HG02571 (cell line): ENCODE measurements at regions not wholly inside any gene's neighbourhood (a gene's known extent, or its start where the extent isn't known, plus 50 kb on each side); places are given as distances from the start of the nearest gene placed in this dataset.

Source experiments
- ATAC-seq: cut with Tn5 transposase; IDR thresholded peaks from one replicate; pipeline ENCODE4 v1.9.1; 2021; ENCODE audit warnings: mild to moderate bottlenecking, moderate library complexity; ENCODE audit not compliant: unreplicated experiment

DNA sequence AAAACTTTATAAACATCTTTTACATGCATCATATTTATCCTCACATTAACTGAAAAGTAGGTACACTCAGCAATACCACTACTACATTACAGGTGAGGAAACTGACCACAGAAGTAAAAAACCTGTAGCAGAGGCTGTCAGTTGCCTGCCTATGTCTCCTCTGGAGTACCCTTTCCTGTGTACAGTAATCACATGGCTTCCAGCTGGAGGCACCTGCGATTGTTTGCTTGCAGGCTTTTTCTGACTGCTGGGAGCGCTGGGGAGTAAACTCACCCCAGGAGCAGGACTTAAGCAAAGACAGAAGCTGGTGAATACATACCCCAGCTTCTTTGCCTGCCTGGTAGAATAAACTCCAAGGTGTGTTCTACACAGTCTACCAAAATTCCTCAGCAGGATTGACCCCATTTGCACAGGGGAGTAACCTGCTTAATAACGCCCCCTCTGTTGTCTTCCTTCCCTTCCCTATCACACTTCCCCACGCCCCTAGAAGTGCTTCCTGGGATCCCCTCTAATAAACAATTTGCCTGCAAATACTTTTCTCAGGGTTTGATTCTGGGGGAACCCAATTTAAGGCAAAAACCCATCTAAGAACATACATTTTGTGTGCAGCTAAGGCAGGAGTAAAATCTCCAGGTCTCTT lies 138.9 kb downstream of the PTH2R start:
- no peak for ATAC-seq

DNA sequence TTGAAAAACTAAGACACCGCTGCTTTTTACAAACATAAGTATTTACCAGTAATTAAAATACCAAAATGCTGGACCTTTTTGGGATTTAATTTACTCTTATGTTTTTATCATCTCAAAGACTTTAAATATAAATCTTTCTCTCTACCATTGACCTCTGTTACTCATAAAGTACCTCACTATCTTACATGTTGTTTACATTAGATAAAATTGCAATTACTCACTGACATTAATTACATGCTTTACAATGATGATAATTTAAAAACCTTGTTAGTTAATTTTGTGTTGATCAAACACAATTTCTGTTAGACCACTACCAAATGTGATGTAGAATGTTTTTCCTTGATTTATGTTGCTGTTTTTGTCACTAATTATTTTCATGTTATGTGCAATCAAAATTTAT lies 139.5 kb downstream of the PTH2R start:
- no peak for ATAC-seq

DNA sequence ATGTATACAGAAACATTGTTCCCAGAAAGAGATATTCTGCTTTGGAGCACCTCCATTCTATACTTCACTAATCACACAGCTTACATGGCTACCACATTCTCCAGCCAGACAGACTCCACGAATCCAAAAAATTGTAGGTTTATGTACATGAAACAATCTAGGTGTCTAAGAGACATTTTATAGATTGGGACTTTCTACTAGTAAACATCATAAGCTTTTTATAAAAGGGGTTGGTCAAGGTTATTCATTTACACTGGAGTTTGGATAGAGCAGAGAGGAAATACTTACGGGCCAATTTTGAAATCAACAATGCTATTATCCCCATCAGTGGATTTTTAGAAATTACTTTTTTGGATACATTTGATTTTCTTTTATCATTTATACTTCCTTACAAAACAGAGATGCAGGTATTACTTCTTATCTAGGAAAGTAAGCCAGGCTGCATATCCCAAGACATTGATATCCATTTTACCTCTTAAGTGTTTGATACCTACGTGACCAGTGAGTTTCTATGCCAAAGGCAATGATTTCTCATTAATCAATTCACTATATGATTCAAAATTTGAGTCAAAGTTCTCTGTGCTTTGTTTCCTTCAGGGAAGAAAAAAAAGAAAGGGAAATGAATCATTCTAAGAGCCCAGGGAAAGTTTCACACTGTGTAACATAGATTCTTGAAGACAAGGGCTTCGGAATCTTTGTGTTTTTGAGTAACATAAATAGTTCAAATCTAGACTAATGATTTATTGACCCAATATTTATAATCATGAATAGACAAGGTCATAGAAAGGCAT lies 140.5 kb downstream of the PTH2R start:
- no peak for ATAC-seq

DNA sequence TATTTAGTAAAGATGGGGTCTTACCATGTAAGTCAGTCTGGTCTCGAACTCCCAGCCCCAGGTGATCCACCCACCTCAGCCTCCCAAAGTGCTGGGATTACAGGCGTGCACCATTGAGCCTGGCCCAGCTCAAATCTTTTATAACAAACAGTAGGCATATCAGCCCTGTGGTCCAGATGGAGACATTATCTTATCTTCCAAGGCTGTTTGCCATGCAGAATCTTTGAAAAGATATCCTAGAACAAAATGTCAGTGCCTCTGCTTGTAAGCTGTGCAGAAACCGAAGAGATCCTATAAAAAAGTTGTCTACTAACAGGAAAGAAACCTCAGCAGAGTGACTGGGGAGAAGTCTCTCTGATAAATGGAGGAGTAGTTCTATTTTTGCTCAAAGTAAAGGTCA lies 142.1 kb downstream of the PTH2R start:
- ATAC-seq = no peak

DNA sequence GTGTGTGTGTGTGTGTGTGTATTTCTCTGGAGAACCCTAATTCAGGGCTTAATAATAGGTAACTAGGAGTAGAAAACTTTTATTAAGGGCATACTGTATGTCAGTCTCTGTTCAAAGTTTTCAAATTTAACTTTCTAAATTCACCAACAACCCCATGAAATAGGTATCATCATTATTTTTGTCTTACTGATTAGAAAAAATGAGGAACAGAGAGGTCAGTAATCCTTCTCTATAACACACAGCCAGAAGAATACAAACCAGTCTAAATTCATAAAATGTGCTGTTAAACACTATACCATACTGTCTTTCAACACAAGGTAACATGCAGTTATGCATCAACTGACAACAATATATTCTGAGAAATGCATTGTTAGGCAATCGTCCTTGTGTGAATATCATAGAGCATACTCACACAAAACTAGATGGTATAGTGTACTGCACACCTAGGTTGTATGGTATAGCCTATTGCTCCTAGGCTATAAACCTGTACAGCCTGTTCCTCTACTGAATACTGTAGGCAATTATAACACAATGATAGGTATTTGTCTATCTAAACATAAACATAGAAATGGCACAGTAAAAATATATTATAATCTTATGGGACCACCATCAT lies 143.1 kb downstream of the PTH2R start:
- no peak for ATAC-seq

DNA sequence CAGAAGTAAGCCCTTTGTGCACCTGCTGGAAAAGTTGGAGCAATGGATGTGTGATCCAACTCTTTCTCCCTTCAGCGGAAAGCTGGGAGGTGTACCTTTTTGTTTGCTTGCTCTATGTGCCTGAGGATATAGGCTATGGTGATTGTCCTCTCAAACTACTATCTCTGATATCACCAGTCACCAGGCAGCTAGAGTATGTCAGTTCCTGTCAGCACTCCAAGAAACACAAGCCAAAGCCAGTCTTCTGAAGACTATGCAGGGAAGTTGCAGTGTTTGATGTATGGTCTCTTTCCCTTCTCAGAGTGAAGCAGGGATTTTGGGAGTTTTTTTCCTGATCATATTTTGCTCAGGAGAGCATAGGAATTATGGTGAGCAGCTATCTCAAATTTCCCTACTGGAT lies 146.4 kb downstream of the PTH2R start:
- ATAC-seq = no peak

DNA sequence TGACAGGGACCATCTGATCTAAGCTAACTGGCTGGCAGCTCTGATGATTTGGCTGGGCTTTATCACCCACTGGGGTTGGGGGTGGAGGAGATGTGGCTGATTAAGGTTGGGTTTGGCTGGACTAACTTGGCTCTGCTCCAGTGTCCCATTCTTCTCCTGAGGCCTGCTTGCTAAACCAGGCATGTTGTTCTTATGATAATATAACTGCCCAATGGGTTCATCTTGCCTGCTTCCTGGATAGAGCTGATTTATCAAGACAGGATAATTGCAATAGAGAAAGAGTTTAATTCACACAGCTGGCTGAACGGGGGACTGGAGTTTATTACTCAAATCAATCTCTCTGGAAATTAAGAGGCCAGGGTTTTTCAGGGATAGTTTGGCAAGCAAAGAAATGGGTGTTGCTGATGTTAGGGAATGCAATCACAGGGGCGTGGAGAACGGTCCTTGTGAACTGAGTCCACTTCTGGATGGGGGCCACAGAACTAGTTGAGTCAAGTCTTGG lies 150.4 kb downstream of the PTH2R start:
- ATAC-seq = no peak

DNA sequence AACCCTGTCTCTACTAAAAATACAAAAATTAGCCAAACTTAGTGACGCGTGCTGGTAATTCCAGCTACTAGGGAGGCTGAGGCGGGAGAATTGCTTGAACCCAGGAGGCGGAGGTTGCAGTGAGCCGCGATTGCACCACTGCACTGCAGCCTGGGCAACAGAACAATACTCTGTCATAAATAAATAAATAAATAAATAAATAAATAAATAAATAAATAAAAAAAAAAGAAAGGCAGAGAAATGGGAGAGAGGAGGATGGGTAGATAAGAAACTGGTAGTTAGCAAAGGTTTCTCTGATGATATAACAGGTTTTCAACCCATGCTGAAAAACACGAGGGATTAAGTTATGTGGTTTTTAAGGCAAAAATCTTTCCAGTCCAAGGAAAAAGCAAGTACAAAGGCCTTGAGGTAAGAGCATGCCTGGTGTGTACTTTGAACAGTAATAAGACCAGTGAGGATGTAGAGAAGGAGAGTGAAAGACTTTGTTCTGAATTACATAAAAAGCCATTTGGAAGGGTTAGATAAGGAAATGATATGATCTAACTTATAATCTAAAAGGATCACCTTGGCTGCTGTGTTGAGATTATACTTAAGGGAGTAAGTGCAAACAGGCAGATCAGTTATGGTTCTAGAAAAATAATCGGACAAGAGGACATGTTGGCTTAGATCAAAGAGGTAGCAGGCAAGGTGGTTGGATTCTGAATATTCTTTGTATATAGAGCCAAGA lies 159.3 kb downstream of the PTH2R start:
- ATAC-seq = no peak

DNA sequence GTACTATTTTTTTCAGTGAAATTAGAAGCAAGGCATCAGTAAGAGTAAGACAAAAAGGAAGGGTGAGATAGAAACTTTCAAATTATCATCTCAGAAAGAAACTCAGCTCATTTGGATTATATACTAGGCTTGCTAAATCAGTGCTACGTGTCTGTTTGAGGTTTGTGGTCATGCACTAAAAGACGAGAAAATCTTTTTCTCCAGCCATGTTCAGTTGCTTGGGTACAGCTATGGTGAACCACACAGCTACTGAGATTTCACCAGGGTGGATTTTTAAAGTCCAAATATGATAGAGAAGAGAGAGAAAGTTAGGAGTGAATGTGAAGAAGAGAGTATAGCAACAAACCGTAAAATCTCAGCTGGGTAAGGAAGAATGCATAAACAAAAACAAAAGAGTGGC lies 161.6 kb downstream of the PTH2R start:
- no peak for ATAC-seq

DNA sequence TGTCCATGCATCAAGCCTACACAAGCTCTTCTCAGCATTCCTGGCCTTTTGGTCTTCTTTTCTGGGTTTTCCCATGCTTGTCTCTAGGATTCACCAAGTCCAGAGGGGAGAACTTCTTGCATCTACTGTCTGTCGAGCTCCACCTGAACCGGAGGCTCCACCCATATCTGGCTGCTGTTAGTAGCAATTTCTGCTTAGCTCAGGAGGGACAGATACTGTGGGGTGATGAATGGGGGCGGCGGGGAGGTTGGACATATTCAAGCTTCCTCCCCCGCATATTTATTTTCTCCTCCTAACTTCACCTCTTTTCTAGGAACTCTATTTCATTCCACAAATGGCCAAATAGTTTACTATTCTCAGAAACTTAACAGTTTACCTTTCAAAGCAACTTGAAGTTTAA lies 163.5 kb downstream of the PTH2R start:
- ATAC-seq = no peak

DNA sequence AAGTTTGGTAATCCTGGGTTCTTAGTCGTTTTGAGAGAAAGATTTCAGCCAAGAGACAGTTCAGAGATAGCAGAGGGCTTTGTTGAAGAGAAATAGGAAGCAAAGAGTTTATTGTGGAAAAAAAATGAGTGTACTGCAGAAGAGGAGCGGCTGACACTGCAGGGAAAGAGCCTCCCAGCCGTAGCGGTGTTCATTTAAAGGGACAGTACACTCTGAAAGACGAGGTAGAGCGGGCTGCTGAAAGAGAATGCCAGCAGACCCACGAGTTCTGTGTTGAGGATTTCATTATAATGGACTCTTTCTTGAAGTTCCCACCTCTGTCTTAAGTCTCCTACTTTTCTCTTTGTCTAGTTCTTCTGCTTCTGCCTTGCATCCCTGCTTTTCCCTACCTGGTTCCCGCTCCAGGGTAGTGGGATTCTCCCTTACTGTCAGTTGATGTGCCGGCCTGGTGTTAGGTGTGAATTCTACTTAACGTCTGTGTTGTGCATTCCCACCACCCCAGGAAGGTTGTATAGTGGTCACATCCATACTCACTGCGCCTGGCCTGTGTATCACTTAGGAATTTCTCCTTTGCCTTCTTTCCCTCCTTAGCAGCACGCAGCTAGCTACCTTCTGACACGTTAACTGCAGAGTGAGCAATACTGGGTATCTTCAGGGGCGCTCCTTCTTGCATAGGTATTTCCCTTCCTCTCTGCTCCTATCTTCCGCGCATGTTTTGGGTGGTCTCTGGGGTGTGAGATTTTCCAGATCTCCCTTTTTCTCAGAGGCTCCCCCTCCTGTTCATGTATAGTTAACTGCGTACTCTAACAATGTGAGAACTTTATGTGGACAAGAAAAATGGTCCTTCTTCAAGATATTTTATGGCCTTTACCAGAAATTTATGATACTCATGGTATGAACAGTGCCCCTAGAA lies 164.5 kb downstream of the PTH2R start:
- ATAC-seq = no peak

DNA sequence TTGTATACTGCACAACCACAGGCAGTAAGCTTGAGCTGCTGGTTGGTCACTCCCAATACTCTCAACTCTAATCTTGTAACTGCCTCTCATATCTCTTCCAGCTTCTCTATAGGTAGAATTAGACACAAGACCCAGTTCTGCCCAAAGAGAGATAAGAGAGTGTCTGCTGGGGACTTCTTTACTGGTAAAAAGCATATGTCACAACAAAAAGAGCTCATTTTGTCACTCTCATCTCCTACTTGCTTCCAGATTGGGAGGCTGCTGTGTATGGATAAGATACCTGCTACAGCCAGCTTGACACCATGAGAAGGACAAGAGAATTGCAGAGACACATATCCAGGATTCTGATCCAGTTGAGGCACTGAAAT lies 165.2 kb downstream of the PTH2R start:
- ATAC-seq = no peak

DNA sequence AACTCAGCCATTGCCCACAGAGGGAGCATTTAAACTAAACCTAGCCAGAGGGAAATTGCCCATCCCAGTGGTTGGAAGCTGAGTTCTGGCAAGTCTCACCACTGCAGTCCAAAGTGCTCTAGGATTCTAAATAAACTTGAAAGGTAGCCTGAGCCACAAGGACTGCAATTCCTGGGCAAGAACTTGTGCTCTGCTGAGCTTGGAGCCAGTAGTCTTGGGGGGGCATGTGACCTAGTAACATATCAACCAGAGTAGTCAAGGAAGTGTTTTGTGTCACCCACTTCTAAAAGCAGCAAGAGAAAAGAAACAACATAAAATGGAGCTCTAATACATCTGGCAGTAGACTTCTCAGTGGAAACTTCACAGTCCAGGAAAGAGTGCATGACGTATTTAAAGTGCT lies 167.0 kb downstream of the PTH2R start:
- no peak for ATAC-seq

DNA sequence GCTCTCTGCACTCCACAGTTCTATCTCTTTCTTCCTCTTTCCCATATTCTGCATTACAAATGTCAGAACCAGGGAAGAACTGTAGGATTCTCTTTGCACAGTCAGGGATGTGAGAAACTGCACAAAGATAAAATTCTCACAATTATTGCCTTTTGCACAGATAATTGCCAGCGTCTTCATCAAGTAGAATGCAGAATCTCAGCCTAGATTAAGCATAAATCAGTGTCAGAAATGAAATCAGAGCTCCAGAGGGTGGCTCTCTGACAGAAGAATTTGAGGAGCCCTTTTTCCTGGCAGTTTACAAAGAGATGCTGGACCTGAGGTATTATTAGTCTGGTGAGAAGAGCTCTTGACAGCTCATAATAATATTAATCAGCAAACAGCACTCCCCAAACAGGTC lies 173.1 kb downstream of the PTH2R start:
- no peak for ATAC-seq

DNA sequence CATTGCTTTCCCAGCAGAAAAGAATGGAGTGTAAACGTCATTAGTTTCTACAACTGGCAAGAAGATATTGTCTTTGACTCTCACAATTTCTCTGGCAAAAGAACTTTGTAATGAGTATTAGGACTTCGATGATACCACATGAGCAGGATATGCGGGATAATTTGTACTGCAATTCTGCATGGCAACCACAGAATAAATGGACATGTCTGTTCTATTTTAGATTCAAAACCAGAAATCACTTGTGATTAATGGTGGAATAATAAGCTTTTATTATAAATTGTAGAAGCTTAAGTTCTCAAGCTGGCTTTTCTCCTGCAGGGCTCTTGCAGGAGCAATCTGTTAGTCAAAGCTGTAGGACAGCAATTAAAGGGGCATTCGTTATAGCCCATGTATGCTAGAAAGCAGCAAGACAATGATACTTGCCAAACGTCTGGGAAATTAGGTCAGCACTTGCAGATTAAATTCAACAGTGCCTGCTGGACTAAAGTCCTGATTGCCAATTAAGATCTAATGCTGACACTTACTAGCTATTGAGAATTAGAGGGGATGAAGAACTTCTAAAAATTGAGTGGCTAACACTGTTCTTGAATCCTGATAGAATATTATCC lies 177.9 kb downstream of the PTH2R start:
- ATAC-seq = no peak

DNA sequence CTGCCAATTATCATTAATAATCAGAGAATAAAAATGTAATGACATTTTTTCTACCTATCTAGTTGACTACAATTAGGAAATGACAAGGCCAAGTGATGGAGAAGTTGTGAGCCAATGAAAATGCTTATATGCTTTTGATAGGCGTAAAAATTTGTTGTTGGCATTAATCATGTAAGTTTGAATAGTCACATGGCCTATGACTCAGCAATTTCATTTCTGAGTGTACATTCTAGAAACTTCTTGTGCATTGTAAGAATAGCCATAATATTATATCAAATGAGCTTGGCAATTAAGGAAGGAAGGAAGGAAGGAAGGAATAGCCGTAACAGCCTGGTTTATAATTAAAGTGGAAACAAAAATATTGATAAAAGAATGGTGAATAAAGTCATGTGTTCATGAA lies 179.9 kb downstream of the PTH2R start:
- ATAC-seq = no peak

DNA sequence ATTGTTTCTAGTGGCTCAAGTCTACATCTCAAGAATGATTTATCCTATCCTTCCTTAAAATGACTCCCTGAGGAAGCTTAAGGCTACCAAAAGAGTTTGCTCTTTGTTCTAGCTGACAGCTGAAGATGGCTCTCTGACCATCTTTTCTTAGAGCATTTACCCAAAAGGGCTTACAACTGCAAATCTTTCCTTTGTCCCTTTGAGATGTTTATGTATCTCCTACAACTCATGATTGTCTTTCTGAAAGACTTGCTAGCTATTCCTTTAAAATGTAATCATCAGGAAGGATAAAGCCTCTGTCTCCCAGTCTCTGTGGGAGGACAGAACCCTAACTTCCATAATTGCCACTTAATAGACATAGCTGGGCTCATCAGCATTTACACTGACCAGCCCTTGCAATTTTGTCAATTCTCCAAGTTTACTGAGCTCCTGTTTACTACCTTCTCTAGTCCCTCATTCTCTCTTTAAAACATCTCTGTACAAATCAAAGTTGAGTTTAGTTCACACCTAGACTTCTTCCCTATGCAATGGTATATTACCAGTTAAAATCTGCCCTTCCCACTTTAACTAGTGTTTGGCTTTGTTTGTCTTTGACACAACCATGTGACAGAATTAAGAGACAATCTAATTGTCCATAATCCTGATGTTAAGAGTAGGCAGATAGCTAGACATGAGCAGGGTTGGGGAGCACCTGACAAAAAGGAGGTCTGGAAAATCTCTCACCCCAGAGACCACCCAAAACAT lies 188.2 kb downstream of the PTH2R start:
- no peak for ATAC-seq

DNA sequence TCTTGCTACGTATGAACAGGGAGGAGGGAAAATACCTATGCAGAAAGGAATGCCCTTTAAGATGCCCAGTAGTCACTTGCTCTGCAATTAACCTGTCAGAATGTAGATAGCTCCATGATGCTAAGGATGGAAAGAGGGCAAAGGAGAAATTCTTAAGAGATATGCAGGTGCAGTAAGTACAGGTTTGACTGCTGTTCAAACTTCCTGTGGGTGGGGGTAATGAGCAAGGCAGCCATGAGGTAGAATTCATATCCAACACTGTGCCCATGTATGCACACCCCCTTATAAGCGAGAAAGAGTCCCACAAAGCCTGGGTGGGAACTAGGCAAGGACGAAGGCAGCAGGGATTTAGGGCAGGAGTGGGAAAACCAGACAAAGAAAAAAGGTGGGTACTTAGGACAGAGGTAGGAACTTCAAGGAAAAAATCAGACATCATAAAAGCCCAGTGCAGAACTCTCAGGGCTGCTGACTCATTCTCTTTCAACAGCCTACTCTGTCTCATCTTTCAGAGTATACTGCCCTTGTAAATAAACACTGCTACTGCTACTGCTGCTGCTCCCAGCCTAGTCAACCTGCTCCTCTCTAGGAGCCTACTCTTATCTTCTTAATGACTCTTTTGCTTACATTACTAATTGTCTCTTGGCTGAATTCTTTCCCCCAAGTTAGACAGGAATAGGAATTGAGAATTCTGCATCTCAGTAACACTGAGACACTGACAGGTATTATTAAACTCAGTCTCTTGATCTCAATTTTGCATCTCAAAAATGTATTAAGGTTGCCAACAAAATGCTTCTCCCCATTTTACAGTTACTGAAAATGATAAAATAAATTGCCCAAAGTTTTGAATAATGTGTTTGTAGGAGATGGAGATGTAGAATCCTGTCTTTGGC lies 189.0 kb downstream of the PTH2R start:
- no peak for ATAC-seq
